ENCODE measurements at regions not wholly inside any gene's neighbourhood (a gene's known extent, or its start where the extent isn't known, plus 50 kb on each side); places are given as distances from the start of the nearest gene placed in this dataset.

DNA sequence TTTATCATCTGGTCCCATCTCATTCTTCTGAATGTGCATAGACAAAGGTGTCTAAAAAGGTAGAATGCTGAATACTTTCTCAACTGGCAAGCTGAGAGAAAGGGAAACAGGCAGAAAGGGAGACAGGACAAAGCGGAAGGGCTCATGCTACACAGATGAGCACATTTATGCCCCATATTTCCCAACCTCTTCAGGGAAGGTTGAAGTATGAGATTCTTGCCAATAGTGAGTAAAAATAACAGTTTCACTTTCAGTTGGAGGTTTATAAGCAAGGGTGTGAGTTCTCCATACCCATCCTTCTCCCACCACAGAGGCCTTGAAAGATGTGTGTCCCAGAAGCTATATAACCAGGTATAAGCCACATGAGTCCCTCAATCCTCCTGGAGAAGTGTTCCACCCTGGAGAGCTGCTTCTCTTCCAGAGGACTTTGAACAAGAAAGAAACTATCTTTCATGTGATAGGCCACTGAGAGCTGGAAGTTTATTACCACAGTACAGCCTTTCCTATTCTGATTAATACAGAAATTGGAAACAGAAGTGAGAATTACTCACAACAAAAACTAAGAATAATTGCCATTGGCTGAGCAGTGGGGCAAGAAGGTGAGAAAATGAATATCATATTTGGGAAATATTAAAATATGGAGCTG lies 709.4 kb upstream of the NR2F2 start:
- Histone ChIP-seq H2AFZ (no peak overlapping the region), H3K4me1 (ENCODE audit: insufficient read depth) (0 out of 2 replicates have a peak, but pooled peaks cover under 1% of the 10 kb centered on the region), H3K36me3 (ENCODE audit: insufficient read depth) (no peaks in the 10 kb centered on the region), H3F3A (replicated peaks; ENCODE audit: low read depth) (no peaks in the 10 kb centered on the region), H3K4me3 (no peak overlapping the region), H3K79me2 (replicated peaks; ENCODE audit: insufficient read depth) (no peaks in the 10 kb centered on the region), H3K4me2 (no peak overlapping the region), H4K20me1 (replicated peaks; ENCODE audit: insufficient read depth) (no peaks in the 10 kb centered on the region), H3K9me2 (ENCODE audit: insufficient read depth) (peaks cover 7% of the 10 kb centered on the region; the same call in 1 of the 2 replicates), H3K27ac (ENCODE audit: low read depth) (no peak overlapping the region), H3K27me3 (ENCODE audit: insufficient read depth) (no peaks in the 10 kb centered on the region)
- no peaks in the 10 kb centered on the region for H3K36me3 Mint-ChIP-seq (ENCODE audit: low read depth)
- no peak overlapping the region for H3K27ac Mint-ChIP-seq
- no peaks in the 10 kb centered on the region; the same call in 2 of the 3 replicates for H3K9me3 Mint-ChIP-seq
- TF ChIP-seq NANOG (IDR thresholded peaks at IDR 0.05; ENCODE audit: borderline replicate concordance): no peak
- no peak for TF ChIP-seq EZH2 (IDR thresholded peaks at IDR 0.05; ENCODE audit: low read depth, unreplicated experiment)
- TF ChIP-seq, protein P1, sequence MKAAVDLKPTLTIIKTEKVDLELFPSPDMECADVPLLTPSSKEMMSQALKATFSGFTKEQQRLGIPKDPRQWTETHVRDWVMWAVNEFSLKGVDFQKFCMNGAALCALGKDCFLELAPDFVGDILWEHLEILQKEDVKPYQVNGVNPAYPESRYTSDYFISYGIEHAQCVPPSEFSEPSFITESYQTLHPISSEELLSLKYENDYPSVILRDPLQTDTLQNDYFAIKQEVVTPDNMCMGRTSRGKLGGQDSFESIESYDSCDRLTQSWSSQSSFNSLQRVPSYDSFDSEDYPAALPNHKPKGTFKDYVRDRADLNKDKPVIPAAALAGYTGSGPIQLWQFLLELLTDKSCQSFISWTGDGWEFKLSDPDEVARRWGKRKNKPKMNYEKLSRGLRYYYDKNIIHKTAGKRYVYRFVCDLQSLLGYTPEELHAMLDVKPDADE (IDR thresholded peaks at IDR 0.05): no peak
- TF ChIP-seq, protein P2, sequence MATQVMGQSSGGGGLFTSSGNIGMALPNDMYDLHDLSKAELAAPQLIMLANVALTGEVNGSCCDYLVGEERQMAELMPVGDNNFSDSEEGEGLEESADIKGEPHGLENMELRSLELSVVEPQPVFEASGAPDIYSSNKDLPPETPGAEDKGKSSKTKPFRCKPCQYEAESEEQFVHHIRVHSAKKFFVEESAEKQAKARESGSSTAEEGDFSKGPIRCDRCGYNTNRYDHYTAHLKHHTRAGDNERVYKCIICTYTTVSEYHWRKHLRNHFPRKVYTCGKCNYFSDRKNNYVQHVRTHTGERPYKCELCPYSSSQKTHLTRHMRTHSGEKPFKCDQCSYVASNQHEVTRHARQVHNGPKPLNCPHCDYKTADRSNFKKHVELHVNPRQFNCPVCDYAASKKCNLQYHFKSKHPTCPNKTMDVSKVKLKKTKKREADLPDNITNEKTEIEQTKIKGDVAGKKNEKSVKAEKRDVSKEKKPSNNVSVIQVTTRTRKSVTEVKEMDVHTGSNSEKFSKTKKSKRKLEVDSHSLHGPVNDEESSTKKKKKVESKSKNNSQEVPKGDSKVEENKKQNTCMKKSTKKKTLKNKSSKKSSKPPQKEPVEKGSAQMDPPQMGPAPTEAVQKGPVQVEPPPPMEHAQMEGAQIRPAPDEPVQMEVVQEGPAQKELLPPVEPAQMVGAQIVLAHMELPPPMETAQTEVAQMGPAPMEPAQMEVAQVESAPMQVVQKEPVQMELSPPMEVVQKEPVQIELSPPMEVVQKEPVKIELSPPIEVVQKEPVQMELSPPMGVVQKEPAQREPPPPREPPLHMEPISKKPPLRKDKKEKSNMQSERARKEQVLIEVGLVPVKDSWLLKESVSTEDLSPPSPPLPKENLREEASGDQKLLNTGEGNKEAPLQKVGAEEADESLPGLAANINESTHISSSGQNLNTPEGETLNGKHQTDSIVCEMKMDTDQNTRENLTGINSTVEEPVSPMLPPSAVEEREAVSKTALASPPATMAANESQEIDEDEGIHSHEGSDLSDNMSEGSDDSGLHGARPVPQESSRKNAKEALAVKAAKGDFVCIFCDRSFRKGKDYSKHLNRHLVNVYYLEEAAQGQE (IDR thresholded peaks at IDR 0.05; ENCODE audit: unreplicated experiment): no peak
- TF ChIP-seq POLR2AphosphoS5 (IDR thresholded peaks at IDR 0.05; ENCODE audit: low read depth): no peak
- TF ChIP-seq, protein P3, sequence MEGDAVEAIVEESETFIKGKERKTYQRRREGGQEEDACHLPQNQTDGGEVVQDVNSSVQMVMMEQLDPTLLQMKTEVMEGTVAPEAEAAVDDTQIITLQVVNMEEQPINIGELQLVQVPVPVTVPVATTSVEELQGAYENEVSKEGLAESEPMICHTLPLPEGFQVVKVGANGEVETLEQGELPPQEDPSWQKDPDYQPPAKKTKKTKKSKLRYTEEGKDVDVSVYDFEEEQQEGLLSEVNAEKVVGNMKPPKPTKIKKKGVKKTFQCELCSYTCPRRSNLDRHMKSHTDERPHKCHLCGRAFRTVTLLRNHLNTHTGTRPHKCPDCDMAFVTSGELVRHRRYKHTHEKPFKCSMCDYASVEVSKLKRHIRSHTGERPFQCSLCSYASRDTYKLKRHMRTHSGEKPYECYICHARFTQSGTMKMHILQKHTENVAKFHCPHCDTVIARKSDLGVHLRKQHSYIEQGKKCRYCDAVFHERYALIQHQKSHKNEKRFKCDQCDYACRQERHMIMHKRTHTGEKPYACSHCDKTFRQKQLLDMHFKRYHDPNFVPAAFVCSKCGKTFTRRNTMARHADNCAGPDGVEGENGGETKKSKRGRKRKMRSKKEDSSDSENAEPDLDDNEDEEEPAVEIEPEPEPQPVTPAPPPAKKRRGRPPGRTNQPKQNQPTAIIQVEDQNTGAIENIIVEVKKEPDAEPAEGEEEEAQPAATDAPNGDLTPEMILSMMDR (conservative IDR thresholded peaks at IDR 0.05; ENCODE audit: low read depth in 2 of 2): no peak
- TF ChIP-seq, protein P4, sequence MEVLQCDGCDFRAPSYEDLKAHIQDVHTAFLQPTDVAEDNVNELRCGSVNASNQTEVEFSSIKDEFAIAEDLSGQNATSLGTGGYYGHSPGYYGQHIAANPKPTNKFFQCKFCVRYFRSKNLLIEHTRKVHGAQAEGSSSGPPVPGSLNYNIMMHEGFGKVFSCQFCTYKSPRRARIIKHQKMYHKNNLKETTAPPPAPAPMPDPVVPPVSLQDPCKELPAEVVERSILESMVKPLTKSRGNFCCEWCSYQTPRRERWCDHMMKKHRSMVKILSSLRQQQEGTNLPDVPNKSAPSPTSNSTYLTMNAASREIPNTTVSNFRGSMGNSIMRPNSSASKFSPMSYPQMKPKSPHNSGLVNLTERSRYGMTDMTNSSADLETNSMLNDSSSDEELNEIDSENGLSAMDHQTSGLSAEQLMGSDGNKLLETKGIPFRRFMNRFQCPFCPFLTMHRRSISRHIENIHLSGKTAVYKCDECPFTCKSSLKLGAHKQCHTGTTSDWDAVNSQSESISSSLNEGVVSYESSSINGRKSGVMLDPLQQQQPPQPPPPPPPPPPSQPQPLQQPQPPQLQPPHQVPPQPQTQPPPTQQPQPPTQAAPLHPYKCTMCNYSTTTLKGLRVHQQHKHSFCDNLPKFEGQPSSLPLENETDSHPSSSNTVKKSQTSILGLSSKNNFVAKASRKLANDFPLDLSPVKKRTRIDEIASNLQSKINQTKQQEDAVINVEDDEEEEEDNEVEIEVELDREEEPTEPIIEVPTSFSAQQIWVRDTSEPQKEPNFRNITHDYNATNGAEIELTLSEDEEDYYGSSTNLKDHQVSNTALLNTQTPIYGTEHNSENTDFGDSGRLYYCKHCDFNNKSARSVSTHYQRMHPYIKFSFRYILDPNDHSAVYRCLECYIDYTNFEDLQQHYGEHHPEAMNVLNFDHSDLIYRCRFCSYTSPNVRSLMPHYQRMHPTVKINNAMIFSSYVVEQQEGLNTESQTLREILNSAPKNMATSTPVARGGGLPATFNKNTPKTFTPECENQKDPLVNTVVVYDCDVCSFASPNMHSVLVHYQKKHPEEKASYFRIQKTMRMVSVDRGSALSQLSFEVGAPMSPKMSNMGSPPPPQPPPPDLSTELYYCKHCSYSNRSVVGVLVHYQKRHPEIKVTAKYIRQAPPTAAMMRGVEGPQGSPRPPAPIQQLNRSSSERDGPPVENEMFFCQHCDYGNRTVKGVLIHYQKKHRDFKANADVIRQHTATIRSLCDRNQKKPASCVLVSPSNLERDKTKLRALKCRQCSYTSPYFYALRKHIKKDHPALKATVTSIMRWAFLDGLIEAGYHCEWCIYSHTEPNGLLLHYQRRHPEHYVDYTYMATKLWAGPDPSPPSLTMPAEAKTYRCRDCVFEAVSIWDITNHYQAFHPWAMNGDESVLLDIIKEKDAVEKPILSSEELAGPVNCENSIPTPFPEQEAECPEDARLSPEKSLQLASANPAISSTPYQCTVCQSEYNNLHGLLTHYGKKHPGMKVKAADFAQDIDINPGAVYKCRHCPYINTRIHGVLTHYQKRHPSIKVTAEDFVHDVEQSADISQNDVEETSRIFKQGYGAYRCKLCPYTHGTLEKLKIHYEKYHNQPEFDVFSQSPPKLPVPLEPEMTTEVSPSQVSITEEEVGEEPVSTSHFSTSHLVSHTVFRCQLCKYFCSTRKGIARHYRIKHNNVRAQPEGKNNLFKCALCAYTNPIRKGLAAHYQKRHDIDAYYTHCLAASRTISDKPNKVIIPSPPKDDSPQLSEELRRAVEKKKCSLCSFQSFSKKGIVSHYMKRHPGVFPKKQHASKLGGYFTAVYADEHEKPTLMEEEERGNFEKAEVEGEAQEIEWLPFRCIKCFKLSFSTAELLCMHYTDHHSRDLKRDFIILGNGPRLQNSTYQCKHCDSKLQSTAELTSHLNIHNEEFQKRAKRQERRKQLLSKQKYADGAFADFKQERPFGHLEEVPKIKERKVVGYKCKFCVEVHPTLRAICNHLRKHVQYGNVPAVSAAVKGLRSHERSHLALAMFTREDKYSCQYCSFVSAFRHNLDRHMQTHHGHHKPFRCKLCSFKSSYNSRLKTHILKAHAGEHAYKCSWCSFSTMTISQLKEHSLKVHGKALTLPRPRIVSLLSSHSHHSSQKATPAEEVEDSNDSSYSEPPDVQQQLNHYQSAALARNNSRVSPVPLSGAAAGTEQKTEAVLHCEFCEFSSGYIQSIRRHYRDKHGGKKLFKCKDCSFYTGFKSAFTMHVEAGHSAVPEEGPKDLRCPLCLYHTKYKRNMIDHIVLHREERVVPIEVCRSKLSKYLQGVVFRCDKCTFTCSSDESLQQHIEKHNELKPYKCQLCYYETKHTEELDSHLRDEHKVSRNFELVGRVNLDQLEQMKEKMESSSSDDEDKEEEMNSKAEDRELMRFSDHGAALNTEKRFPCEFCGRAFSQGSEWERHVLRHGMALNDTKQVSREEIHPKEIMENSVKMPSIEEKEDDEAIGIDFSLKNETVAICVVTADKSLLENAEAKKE (CRISPR knock-in tag; IDR thresholded peaks at IDR 0.05): no peak
- no peaks in the 10 kb centered on the region; the same call in 2 of the 3 replicates for H3K4me1 Mint-ChIP-seq
- no peaks in the 10 kb centered on the region for H3K27me3 Mint-ChIP-seq (ENCODE audit: insufficient read depth, low read depth, poor library complexity)
- no peak overlapping the region for H3K4me3 Mint-ChIP-seq
- DNase-seq (ENCODE audit: low spot score): no peak
- no peak for ATAC-seq
